SHP77 (cell line): ENCODE measurements at regions not wholly inside any gene's neighbourhood (a gene's known extent, or its start where the extent isn't known, plus 50 kb on each side); places are given as distances from the start of the nearest gene placed in this dataset.

Source experiments
- DNase-seq, 2 experiments: peaks; one replicate each; lab custom pipeline; 2025; lab: John Stamatoyannopoulos, UW

DNA sequence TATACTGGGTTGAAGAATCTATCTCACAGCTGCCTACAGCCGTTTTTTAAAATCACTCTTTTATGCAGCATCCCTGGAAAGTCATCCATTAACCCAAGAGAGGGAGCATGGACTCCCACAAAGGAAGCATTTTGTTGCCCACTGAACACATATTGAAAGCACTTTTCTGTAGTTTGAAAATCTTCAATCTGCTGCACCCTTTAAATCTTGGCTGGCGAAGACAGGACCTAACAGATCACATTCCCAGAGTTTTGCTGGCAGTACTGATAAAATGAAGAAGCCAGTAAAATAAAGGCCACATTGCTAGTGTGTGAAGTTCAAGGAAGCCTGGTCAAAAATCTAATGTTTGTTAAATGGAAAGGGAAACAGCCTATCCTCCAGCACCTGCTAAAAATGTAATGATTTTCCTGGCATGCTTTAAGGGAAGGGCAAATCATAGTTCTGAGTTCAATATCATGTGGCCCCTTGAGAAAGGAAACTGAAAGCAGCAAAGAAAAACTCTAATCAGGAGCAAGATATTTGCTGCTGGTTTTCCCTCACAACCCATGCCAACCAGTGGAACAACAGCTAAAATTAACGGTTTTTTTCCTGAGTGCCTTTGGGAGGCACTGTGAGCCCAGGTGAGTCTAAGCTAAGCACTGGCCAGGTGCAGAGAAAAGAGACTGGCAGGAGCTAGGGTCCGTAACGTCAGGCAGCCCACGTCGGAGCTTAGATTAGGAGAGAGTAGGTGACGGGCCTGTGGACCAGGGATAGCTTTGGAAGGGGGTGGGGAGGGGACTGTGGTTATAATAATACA lies 97.9 kb upstream of the PALS2 start:
- DNase-seq = no peak

- no peak for DNase-seq
Measured at GRCh38 chr7:24476227-24476626, 97.0 kb upstream of the PALS2 start.

- peak; percentile 30 to 68 for DNase-seq
Measured at GRCh38 chr7:24477398-24478136, 95.7 kb upstream of the PALS2 start.

DNA sequence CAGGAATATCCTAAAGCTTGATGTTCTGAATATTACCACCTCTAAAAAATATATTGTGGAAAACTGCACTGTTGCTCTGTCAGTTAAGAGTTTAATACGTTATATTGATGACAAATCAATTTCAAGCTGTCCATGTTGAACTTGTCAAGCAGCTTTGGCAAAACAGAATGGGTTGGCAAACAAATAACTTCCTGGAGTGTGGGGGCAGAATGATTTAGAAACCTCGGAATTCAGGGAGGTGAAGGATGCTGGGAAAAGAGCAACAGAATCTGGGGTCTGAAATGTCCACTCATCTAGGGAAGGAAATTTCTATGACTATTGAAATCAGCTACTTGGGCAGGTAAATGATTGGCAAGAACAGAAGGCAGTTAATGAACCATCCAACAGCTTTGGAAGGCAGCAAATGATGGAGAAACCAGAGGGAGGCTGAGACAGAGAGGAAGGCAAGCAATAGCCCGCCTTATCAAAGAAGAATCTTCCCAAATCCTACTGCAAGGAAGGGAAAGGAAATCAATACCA lies 95.1 kb upstream of the PALS2 start:
- DNase-seq = no peak

GRCh38 chr7:24480501-24480900 lies 92.8 kb upstream of the PALS2 start:
- no peak for DNase-seq

DNA sequence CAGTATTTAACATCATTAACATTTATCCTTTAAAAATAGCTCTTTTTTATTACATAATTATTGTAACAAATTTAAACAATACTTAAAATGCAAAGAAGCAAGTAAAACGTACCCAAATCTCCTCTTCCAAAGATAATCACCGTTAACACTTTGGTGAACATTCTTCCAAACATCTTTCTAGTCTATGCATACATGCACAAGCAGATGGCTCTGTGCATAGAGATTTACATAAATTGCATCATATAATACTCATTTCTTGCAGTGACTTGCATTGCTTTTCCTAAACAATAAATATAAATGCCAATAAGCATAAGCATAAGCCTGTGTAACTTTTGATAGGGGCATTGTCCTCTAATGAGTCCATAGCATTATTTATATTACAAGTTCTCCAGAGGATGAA lies 89.4 kb upstream of the PALS2 start:
- no peak for DNase-seq

DNA sequence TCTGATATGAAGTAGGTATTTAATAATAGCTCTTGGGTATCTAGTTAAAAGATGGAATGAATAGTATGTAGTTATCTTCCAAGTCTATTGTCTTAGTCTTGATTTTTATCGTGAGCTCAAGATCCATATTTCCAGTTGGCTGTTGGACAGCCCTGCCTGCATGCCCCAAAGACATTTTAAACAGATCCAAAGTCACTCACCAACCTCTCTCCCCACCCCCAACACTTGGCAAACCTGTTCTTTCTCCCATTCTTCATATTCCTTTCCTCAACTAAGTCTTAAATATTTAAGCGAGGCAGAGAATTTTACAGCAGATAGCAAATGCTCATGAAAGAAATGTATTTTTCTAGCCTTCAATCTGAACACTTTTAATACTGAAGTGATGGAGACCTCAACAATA lies 80.7 kb upstream of the PALS2 start:
- no peak for DNase-seq

DNA sequence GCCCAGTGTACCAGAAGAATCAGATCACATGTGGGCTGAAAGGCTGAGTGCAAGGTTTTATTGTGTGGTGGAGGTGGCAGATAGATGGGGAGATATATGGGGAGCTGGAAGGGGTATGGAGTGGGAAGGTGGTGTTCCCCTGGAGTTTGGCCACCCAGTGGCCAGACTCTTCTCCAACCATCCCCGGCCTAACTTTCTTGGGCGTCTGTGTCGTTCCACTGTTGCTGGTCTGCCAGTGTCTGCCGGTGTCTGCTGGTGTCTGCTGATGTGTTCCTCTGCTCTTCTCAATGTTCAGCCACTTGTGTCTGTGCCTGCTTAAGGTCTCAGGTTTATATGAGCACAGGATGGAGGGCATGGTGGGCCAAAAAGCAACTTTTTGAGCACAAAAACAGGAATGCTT lies 78.4 kb upstream of the PALS2 start:
- DNase-seq = no peak

GRCh38 chr7:24496036-24496435 lies 77.2 kb upstream of the PALS2 start:
- no peak for DNase-seq

GRCh38 chr7:24498439-24498838 lies 74.8 kb upstream of the PALS2 start:
- no peak for DNase-seq

- DNase-seq = no peak
Measured at GRCh38 chr7:24499871-24500270, 73.4 kb upstream of the PALS2 start.

- no peak for DNase-seq
Measured at GRCh38 chr7:24500599-24500998, 72.7 kb upstream of the PALS2 start.

DNA sequence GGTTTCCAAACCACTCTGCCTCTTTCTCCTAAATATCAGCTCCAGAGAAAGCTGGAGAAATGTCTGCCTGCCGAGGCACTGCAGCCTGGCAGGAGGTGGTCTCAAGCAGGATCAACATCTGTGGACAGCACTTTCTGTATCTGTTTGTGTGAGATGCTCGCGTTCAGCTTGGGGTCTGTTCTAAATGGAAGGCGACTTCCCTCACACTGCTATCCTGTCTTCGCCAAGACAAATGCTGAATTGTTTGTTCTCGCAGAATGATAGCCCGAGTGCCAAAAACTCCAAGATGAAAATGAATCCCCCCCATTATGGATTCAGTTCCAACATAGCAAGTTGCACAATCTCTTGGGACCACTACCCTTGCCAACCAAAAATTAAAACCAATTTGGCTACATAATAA lies 72.2 kb upstream of the PALS2 start:
- no peak for DNase-seq

GRCh38 chr7:24501443-24502134 lies 71.7 kb upstream of the PALS2 start:
- DNase-seq = no peak

DNA sequence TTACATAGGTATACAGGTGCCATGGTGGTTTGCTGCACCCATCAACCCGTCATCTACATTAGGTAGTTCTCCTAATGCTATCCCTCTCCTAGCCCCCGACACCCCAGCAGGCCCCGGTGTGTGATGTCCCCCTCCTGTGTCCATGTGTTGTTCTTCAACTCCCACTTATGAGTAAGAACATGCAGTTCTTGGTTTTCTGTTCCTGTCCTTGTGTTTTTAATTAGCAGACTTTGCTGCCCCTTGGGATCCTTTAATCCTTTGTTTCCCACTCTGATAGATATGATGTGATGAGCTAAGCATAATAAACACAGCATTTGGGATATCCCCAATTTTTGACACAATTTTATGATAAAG lies 71.1 kb upstream of the PALS2 start:
- no peak for DNase-seq

GRCh38 chr7:24503506-24503905 lies 69.7 kb upstream of the PALS2 start:
- no peak for DNase-seq

DNA sequence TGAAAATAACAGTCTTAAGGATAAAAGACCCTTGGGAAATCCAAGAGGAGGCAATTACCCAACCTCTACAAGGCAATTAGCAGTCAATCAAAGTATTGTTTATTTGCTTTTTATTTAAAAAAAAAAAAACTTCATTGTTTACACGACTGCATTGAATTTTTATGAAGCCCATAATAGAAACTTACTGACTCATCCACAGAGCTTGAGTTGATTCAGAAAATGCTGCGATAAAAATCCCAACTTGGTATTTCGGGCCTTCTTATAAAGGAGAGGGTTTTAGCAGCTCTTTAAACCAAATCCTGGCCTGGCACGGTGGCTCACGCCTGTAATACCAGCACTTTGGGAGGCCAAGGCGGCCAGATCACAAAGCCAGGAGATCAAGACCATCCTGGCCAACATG lies 69.2 kb upstream of the PALS2 start:
- no peak for DNase-seq

DNA sequence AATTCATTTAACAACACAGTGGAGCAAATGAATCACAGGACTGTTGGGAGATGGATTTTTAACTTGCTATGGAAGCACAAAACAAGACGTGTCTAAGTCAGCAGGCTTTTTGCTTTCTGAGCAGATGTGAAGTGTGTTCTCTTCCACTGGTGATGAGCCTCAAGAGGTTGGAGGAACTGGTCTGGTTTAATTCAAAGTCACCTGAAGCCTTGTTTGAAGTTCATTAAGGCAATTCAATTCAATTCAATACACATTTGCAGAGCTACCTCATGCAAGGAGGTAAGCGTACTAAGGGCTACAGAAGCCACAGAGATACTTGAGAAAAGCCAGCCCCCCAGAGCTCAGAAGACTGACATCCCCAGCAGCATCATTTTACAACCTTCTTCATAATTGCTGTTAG lies 68.4 kb upstream of the PALS2 start:
- DNase-seq = no peak

- DNase-seq = no peak
Measured at GRCh38 chr7:24505968-24506367, 67.3 kb upstream of the PALS2 start.

DNA sequence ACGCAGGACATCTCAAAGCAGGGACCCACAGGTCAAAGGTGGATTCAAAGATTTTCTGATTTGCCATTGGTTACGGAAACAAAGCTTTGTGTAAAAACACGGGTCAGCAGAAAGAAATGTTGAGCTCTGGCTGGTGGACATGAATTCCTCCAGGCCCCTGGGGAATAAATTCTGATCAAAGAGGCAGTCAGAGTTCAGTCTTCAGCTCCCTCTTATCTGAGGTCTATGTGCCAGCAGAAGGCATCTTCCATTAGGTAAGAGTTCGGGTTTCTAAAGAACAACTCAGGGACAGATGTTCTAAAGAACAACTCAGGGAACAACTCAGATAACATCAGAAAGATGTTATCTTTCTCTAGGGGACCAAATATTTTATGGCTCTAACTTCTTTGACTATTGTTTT lies 64.9 kb upstream of the PALS2 start:
- DNase-seq = no peak

- no peak for DNase-seq
Measured at GRCh38 chr7:24510759-24511158, 62.5 kb upstream of the PALS2 start.

- no peak for DNase-seq
Measured at GRCh38 chr7:24517166-24517565, 56.1 kb upstream of the PALS2 start.
